ENCODE measurements at regions not wholly inside any gene's neighbourhood (a gene's known extent, or its start where the extent isn't known, plus 50 kb on each side); places are given as distances from the start of the nearest gene placed in this dataset.

GRCh38 chr6:144585217-144585814 is 300.2 kb downstream of the UTRN start:
- peak; percentile 43 for DNase-seq

GRCh38 chr6:144586986-144587385 is 301.9 kb downstream of the UTRN start:
- no peak for DNase-seq

- DNase-seq: no peak
These were observed 303.7 kb downstream of the UTRN start for GRCh38 chr6:144588697-144589325.

- DNase-seq: no peak
These were observed 305.4 kb downstream of the UTRN start for GRCh38 chr6:144590532-144590931.

GRCh38 chr6:144593392-144593791 is 308.3 kb downstream of the UTRN start:
- no peak for DNase-seq

GRCh38 chr6:144594585-144594984 is 309.4 kb downstream of the UTRN start:
- no peak for DNase-seq

- DNase-seq: no peak
These were observed 310.1 kb downstream of the UTRN start for GRCh38 chr6:144595266-144595665.

- no peak for DNase-seq
These were observed 312.4 kb downstream of the UTRN start for GRCh38 chr6:144597511-144597910.

- DNase-seq: no peak
These were observed 314.5 kb downstream of the UTRN start for GRCh38 chr6:144599615-144600014.

GRCh38 chr6:144601221-144601620 is 316.1 kb downstream of the UTRN start:
- DNase-seq: no peak

- DNase-seq: no peak
These were observed 317.5 kb downstream of the UTRN start for GRCh38 chr6:144602523-144603180.

GRCh38 chr6:144606083-144606482 is 320.9 kb downstream of the UTRN start:
- no peak for DNase-seq

- no peak for DNase-seq
These were observed 323.0 kb downstream of the UTRN start for GRCh38 chr6:144607998-144608735.

GRCh38 chr6:144612811-144613210 is 327.7 kb downstream of the UTRN start:
- no peak for DNase-seq

GRCh38 chr6:144613859-144614258 is 328.7 kb downstream of the UTRN start:
- no peak for DNase-seq

- DNase-seq: no peak
These were observed 330.7 kb downstream of the UTRN start for GRCh38 chr6:144615870-144616269.

GRCh38 chr6:144617191-144617590 is 332.1 kb downstream of the UTRN start:
- DNase-seq: no peak

- no peak for DNase-seq
These were observed 332.6 kb downstream of the UTRN start for GRCh38 chr6:144617708-144618107.

- no peak for DNase-seq
These were observed 334.8 kb downstream of the UTRN start for GRCh38 chr6:144619966-144620365.

- DNase-seq: no peak
These were observed 336.2 kb downstream of the UTRN start for GRCh38 chr6:144621332-144621731.

GRCh38 chr6:144624246-144624645 is 339.1 kb downstream of the UTRN start:
- no peak for DNase-seq

GRCh38 chr6:144624716-144625115 is 339.6 kb downstream of the UTRN start:
- DNase-seq: no peak

GRCh38 chr6:144630857-144631256 is 345.7 kb downstream of the UTRN start:
- no peak for DNase-seq

GRCh38 chr6:144632266-144632665 is 347.1 kb downstream of the UTRN start:
- no peak for DNase-seq

Data from SHP77 treated with DMSO at 0.1 percent for 48 hours (cell line).